ENCODE measurements at regions not wholly inside any gene's neighbourhood (a gene's known extent, or its start where the extent isn't known, plus 50 kb on each side); places are given as distances from the start of the nearest gene placed in this dataset.
"Not testable (repeated sequence)": the region's sequence is repeated elsewhere in the genome, so short reads cannot be mapped to it uniquely, and the experiment has no call there.

- no peak for DNase-seq
Measured at GRCh38 chr1:30550365-30551220, 172.8 kb downstream of the MATN1 start.

- DNase-seq, result not testable (repeated sequence)
Measured at GRCh38 chr1:30549872-30550271, 173.5 kb downstream of the MATN1 start.

- no peak for DNase-seq
Measured at GRCh38 chr1:30548294-30548693, 175.1 kb downstream of the MATN1 start.

- not testable (repeated sequence) for DNase-seq
Measured at GRCh38 chr1:30547326-30547725, 176.1 kb downstream of the MATN1 start.

GRCh38 chr1:30545365-30545764 lies 178.0 kb downstream of the MATN1 start:
- DNase-seq, result no peak

GRCh38 chr1:30541721-30542485 lies 181.5 kb downstream of the MATN1 start:
- DNase-seq, result no peak

- no peak for DNase-seq
Measured at GRCh38 chr1:30540611-30541192, 182.7 kb downstream of the MATN1 start.

GRCh38 chr1:30539884-30540283 lies 183.5 kb downstream of the MATN1 start:
- no peak for DNase-seq

GRCh38 chr1:30538993-30539867 lies 184.2 kb downstream of the MATN1 start:
- DNase-seq, result no peak

- no peak for DNase-seq
Measured at GRCh38 chr1:30538226-30538992, 185.0 kb downstream of the MATN1 start.

- DNase-seq, result no peak
Measured at GRCh38 chr1:30537279-30537678, 186.1 kb downstream of the MATN1 start.

- no peak for DNase-seq
Measured at GRCh38 chr1:30536530-30536929, 186.9 kb downstream of the MATN1 start.

GRCh38 chr1:30535595-30536325 lies 187.6 kb downstream of the MATN1 start:
- DNase-seq, result no peak

GRCh38 chr1:30534551-30534940 lies 188.8 kb downstream of the MATN1 start:
- no peak for DNase-seq

GRCh38 chr1:30533796-30534550 lies 189.4 kb downstream of the MATN1 start:
- DNase-seq, result no peak

- no peak for DNase-seq
Measured at GRCh38 chr1:30533141-30533540, 190.2 kb downstream of the MATN1 start.

GRCh38 chr1:30532621-30533020 lies 190.8 kb downstream of the MATN1 start:
- DNase-seq, result no peak

GRCh38 chr1:30527511-30528140 lies 195.8 kb downstream of the MATN1 start:
- DNase-seq, result no peak

- DNase-seq, result no peak
Measured at GRCh38 chr1:30526652-30527345, 196.6 kb downstream of the MATN1 start.

Measured in CD4-positive, alpha-beta T cell treated with Interleukin-12 subunit alpha and Interleukin-12 subunit beta, for 1 hour (primary cell).